ENCODE measurements at regions not wholly inside any gene's neighbourhood (a gene's known extent, or its start where the extent isn't known, plus 50 kb on each side); places are given as distances from the start of the nearest gene placed in this dataset.

GRCh38 chr10:128694168-128694850, 568.1 kb upstream of the MKI67 start:
- no peak for DNase-seq

DNA sequence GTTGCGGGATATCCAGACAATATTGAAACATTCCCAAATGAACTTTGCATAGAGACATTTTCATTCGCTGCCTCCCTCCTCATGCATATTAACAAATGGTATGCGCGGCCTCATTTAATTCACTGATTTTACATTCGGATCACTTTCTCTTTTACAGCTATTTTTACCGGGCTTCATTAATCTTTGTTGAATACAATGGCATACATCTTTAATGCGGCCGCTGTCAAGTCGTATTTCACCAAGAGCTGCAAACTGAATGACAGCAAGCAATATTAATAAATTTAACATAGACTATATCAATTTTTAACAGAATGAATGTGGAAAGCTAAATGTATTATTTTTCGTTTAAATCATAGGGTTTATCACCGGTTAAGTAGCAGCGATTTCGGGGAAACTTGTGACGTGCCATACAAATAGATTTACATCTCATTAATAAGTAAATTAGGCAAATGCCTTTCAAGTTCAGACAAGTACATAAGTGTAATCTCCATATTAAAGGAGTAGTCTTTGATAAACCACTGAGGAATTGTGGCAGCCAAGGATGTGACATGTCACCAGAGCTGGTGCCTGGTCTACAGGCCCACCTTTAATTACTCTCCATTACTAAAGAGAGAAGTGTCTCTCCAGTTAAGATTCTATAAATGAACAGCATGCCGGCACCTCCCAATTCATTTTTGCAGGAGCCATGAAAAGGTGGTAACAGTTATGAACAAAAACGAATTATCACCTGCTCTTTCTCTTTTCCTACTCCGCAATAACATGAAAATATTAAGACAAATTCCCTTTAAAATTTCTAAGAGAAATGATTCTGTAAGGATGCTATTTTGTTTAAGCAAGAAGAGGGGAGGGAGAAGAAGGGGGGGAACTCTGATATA, 568.9 kb upstream of the MKI67 start:
- no peak for DNase-seq

DNA sequence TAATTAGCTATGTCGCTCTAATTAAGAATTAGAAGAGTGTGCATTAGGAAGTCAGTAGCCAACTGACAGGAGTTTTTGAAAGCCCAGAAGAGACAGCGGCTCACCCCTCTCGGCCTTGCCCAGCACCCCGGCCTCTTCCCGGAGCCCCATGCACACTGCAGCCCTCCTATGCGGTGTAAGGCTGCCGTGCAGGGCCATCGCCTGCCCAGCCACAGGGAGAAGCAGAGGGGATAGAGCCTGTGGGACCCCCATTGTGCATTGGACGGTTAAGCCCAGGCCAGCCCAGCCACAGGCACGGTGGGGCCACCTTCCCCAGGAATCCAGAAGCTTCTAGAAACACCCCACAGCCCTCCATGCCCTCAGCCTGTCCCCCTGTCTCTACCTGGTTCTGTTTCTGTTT, 569.7 kb upstream of the MKI67 start:
- DNase-seq, result no peak

- no peak for DNase-seq
Observed at GRCh38 chr10:128697437-128697836, 571.2 kb upstream of the MKI67 start.

- no peak for DNase-seq
Observed at GRCh38 chr10:128701381-128701780, 575.2 kb upstream of the MKI67 start.

DNA sequence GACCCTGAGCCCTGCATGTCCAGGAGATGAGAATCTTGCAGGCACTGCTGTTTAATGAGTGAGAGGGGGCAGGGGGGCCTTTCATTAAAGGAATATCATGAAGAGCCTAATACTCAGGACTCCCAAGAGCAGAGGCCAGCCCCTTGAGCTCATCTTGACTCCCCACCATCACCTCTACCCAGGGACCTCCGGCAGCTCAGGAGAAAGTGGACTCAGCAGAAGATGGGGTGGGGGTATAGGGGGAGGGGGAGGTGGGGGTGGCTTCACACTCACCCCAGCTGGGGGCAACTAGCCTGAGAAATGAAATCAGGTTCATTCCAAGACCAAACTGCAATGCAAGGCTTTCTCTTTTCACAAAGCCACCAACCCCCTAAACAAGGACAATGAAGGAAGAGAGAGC, 575.6 kb upstream of the MKI67 start:
- no peak for DNase-seq

DNA sequence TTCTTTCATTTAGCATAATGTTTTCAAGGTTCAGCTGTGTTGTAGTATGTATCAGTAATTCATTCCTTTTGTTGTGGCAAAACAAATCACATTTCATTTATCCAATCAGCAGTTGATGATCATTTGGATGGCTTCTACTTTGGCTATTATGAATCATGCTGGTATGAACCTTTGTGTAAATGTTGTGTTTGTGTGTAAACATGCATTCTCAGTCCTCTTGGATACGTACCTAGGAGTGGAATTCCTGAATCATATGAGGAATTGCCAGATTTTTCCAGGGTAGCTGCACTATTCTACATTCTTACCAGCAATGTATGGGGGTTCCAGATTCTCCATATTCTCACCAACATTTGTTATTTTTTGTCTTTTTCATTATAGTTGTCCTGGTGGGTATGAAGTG, 578.5 kb upstream of the MKI67 start:
- no peak for DNase-seq

DNA sequence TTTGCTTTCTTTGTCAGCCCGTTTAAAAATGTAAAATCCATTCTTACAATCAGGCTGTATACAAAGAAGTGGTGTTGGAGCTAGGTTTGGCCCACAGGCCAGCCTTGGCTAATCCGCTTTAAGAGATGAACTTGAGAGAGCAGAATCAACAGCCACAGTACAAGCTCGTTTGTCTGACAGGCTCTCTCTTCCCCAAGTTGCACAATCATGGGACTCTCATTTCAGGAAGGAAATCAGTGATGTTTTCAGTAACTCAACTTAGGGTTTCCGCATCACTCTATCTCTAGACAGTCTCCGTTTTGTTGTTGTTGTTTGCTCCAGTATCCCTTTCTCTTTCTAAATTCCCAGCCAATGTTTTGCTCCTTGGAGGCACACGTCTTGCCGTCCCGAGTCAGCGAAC, 582.0 kb upstream of the MKI67 start:
- no peak for DNase-seq

- DNase-seq, result no peak
Observed at GRCh38 chr10:128709686-128710085, 583.5 kb upstream of the MKI67 start.

DNA sequence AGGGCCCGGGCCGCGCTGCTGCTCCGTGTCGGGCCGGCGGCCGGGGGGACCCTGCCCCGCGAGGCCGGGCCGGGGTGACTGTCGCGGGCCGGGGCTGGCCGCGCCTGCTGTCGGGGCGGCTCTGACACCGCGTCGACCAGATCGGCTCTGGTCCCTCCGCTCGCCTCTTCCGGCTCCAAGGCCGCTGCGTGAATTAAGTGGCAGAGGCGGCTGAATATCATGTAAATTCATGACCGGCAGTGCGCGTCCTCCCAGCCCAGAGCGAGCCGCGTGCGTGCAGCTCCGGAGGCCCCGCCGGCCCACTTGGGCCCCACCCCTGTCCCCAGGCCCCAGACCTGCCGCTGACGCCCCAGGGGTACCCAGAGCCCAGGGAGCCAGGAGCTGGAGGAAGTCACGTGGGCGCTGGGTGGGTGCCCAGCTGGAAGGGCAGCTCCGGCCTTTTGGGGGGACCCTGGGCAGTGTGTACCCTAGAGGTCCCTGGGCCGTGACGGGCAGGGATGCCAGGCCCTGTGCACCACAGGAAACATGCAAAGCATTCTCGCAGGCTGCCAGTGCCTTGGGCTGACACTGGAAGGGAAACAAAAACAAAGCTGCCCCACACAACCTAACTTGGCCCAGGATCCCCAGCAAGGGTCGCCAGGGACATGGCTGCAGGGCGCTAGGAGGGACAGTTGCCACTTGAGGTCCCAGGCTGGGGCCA, 584.0 kb upstream of the MKI67 start:
- no peak for DNase-seq

- DNase-seq, result no peak
Observed at GRCh38 chr10:128710798-128711183, 584.6 kb upstream of the MKI67 start.

DNA sequence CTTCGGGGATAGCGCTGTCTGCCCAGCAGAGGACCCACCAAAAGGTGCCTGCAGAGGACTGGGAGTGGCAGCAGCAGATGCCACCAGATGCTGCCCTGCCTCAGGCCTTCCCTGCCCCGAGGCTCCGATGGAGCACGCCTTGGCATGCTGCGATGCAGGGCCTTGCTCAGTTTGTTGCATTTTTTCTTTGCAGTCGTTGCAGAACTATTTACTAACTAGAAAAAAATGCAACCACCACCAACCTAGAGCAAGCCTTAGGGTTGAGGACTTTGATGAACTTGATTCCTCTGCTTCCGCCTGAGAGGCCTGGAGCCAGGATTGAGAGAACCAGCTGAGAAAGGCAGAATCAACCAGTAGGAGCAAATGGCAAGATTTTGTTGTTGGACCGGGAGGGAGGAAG, 585.6 kb upstream of the MKI67 start:
- no peak for DNase-seq

DNA sequence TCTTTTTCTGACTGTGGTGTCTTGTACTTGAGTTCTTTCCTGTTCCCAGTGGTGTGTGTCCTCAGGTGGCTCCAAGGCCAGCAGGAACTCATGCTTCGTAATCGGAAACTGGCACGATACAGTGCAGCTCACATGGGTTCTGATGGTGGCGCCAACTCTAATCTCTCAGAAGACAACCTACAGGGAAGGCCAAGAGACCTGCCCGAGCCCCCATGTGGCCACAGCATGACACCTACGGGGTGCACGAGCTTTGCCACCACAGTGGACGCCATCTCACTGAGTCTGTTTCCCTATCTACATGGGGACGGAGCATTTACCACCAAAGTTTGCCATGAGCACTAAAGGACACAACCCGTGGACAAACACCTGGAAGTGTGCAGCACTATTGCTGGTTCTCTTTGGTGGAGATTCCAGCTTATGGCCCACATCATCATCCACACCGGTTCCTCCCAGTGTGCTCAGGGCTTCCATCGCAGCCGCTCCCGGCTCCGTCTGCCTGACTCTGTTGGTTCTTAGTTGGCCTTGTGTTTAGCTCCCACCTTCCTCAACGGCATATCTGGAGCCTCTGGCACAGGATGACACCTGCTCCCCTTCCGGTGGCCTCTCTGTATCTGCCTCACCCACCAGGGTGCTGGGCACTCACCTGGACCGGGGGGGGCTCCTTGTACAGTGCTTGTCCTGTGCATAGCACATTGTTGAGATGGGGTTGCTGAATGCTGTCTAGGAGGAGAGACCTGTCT, 586.6 kb upstream of the MKI67 start:
- no peak for DNase-seq

DNA sequence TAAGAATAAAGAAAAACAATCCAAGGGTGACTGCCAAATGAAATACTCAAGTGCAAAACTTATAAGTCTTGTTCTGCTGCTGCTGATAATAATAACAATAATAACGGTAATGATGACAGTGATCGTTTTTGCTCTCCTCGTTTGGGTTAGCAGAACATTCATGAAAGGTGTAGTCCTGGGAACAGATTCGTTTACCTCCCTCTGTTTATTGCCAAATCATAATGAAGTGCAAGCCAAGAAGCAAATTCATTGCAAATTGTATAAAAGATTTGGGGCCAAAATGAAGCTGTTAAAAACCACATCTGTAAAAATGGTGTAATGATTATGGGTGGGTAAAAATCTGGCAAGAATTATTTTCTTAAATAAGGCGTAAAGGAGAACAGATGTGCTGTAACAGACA, 587.2 kb upstream of the MKI67 start:
- no peak for DNase-seq

GRCh38 chr10:128713874-128714570, 587.8 kb upstream of the MKI67 start:
- no peak for DNase-seq

GRCh38 chr10:128714644-128715415, 588.6 kb upstream of the MKI67 start:
- DNase-seq, result no peak

GRCh38 chr10:128716181-128716580, 590.0 kb upstream of the MKI67 start:
- no peak for DNase-seq

GRCh38 chr10:128721963-128722445, 595.8 kb upstream of the MKI67 start:
- DNase-seq, result no peak

GRCh38 chr10:128722947-128723346, 596.7 kb upstream of the MKI67 start:
- DNase-seq, result no peak

DNA sequence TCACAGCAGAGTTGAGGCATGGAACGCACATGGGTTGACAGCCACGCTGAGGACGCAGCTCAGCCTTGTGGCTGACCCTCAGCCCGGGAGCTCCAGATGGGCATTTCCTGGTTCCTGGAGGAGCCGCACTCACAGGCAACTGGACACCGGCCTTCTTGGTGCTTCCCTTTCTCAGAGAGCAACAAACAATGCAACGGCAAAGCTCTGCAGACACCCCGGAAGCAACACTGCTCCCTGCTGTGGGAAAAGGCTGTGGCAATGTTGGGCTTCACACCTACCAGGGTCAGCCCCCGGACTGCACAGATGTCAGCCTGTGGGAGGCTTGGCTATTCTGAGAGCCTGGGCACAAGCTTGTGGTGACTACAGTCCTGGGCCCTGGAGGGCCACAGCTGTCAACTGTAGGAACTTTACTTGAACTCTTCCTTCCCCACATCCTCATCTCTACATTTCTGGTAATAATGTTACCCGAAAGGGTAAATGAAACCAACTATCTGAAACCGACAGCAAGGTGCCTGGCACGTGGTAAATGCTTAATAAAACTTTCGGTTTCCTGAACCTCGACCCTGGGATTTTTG, 597.5 kb upstream of the MKI67 start:
- no peak for DNase-seq

GRCh38 chr10:128725531-128725930, 599.3 kb upstream of the MKI67 start:
- no peak for DNase-seq
